Astrocyte of the cerebellum (primary cell): ENCODE measurements at regions not wholly inside any gene's neighbourhood (a gene's known extent, or its start where the extent isn't known, plus 50 kb on each side); places are given as distances from the start of the nearest gene placed in this dataset.

Experiments used
- DNase-seq: peaks from one replicate; pipeline ENCODE4 v3.0.0-alpha.2; 2011; ENCODE audit warnings: low read depth
- H3K4me3 ChIP-seq: 2 replicates; pipeline ENCODE4 v1.5.1; 2011; ENCODE audit warnings: mild to moderate bottlenecking, low read depth, low read length, moderate library complexity
- CTCF ChIP-seq: IDR thresholded peaks from 2 replicates; pipeline ENCODE4 v1.5.1; 2012; ENCODE audit warnings: low read length, low read depth, moderate library complexity, mild to moderate bottlenecking; ENCODE audit errors: missing control alignments
- in situ Hi-C: cut with HindIII; loops from 2 replicates; pipeline ENCODE4 v1.10.0; 2017; ENCODE audit warnings: low sequenced_read_pairs

- no peak for TF ChIP-seq CTCF
- in situ Hi-C loops, result no loop called here
- DNase-seq, result no peak
- H3K4me3 ChIP-seq, result no peak overlapping the region
Measured at GRCh38 chr5:145467446-145467845, 367.7 kb downstream of the PRELID2 start.

GRCh38 chr5:145466533-145466932, 368.6 kb downstream of the PRELID2 start:
- H3K4me3 ChIP-seq, result no peak overlapping the region
- no peak for TF ChIP-seq CTCF
- DNase-seq, result no peak
- in situ Hi-C loops, result no loop called here

- no peak for DNase-seq
- no peak for TF ChIP-seq CTCF
- no peak overlapping the region for H3K4me3 ChIP-seq
- in situ Hi-C loops, result no loop called here
Measured at GRCh38 chr5:145465474-145466263, 369.5 kb downstream of the PRELID2 start.

- no peak for TF ChIP-seq CTCF
- no peak for DNase-seq
- H3K4me3 ChIP-seq, result no peak overlapping the region
- in situ Hi-C loops, result no loop called here
Measured at GRCh38 chr5:145464171-145464570, 371.0 kb downstream of the PRELID2 start.

GRCh38 chr5:145463634-145464033, 371.5 kb downstream of the PRELID2 start:
- no peak for DNase-seq
- no peak for TF ChIP-seq CTCF
- in situ Hi-C loops, result no loop called here
- no peak overlapping the region for H3K4me3 ChIP-seq

- DNase-seq, result no peak
- in situ Hi-C loops, result no loop called here
- H3K4me3 ChIP-seq, result no peak overlapping the region
- TF ChIP-seq CTCF, result no peak
Measured at GRCh38 chr5:145462525-145462924, 372.6 kb downstream of the PRELID2 start.
